ENCODE measurements at regions not wholly inside any gene's neighbourhood (a gene's known extent, or its start where the extent isn't known, plus 50 kb on each side); places are given as distances from the start of the nearest gene placed in this dataset.

DNA sequence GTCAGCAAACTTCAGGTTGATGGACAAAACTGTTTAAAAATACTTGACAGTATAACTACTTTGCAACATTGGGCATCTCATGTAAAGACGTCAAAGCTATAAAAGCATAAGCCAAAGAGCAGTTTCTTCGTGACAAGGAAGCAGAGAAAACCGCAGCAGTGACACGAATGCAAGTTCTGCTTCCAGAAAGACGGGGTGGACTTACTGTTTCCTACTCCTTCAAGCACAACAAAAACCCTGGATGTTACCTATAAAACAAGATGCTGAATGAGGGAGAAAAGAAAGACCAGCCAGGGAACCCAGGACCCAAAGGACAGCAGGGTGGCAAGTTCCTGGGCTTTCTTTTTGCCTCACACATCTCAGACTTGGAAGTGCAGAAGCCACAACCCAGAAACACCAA, 98.0 kb downstream of the DLL1 start:
- no peak for TF ChIP-seq RNF2 (IDR thresholded peaks at IDR 0.05; ENCODE audit: borderline replicate concordance, low read depth, low read length, missing control alignments, poor library complexity, severe bottlenecking)
- TF ChIP-seq YY1 (IDR thresholded peaks at IDR 0.05; ENCODE audit: low read depth, low read length) = no peak
- no peak for TF ChIP-seq POU5F1 (IDR thresholded peaks at IDR 0.05; ENCODE audit: low read depth, low read length)
- TF ChIP-seq SP2 (IDR thresholded peaks at IDR 0.05; ENCODE audit: low read length) = no peak
- TF ChIP-seq EGR1 (IDR thresholded peaks at IDR 0.05; ENCODE audit: borderline replicate concordance, low read depth, low read length) = no peak
- TF ChIP-seq MAFK (IDR thresholded peaks at IDR 0.05; ENCODE audit: low read depth, low read length) = no peak
- no peak for TF ChIP-seq USF2 (IDR thresholded peaks at IDR 0.05; ENCODE audit: low read length)
- TF ChIP-seq POLR2AphosphoS5 (IDR thresholded peaks at IDR 0.05; ENCODE audit: low read depth, low read length) = no peak
- TF ChIP-seq CHD2 (IDR thresholded peaks at IDR 0.05; ENCODE audit: low read length) = no peak
- ChIA-PET CTCF (ENCODE audit: partially characterized antibody) (no interaction called here), POLR2A (ENCODE audit: partially characterized antibody) (no interaction called here)
- Histone ChIP-seq H3K4me2 (ENCODE audit: insufficient read depth in 1 of 2, low read depth in 2 of 2, low read length in 2 of 2) (no peak overlapping the region), H4K5ac (ENCODE audit: insufficient read length, low read depth, low read length) (no peak overlapping the region), H2AFZ (ENCODE audit: low read length) (no peak overlapping the region), H4K91ac (replicated peaks; ENCODE audit: insufficient read length, low read length) (no peak overlapping the region), H3K27ac (ENCODE audit: low read depth, low read length) (no peak overlapping the region), H3K36me3 (ENCODE audit: control insufficient read depth in 2 of 4, insufficient read depth in 4 of 4, low read length in 3 of 4) (no peaks in the 10 kb centered on the region), H3K18ac (ENCODE audit: extremely low read depth, low read length) (no peak overlapping the region), H2BK20ac (ENCODE audit: low read length) (no peak overlapping the region), H3K4me1 (replicated peaks in 1 of 4; ENCODE audit: control insufficient read depth in 3 of 4, insufficient read depth in 4 of 4, low read length in 3 of 4) (no peaks in the 10 kb centered on the region), H2BK12ac (ENCODE audit: low read depth, low read length) (no peak overlapping the region), H3K79me2 (ENCODE audit: control insufficient read depth in 1 of 2, insufficient read depth in 2 of 2, low read length in 2 of 2) (no peaks in the 10 kb centered on the region), H3K56ac (replicated peaks; ENCODE audit: insufficient read length, low read depth, low read length) (no peak overlapping the region), H2BK5ac (ENCODE audit: low read depth, low read length) (no peak overlapping the region), H3K4me3 (ENCODE audit: extremely low read depth in 1 of 4, insufficient read depth in 2 of 4, low read depth in 3 of 4, low read length in 4 of 4) (no peak overlapping the region), H2AK5ac (ENCODE audit: low read depth, low read length) (no peak overlapping the region), H3K23ac (ENCODE audit: insufficient read length) (no peak overlapping the region), H3K23me2 (ENCODE audit: low read depth, low read length) (no peaks in the 10 kb centered on the region), H3K79me1 (ENCODE audit: low read depth, low read length) (no peaks in the 10 kb centered on the region), H3K4ac (replicated peaks; ENCODE audit: insufficient read length, low read depth, low read length) (no peak overlapping the region), H3K14ac (ENCODE audit: insufficient read length) (no peak overlapping the region), H3K9me3 (ENCODE audit: insufficient read depth in 2 of 2, low read depth in 1 of 2, low read length in 1 of 2) (peaks cover 0 to 14% of the 10 kb centered on the region in 2 experiments; a peak in 2 of 4 replicates), H4K8ac (ENCODE audit: extremely low read depth, insufficient read depth, low read length) (no peak overlapping the region), H3K27me3 (replicated peaks in 1 of 4; ENCODE audit: control insufficient read depth in 3 of 4, extremely low read depth in 1 of 4, insufficient read depth in 3 of 4, low read length in 3 of 4) (no peaks in the 10 kb centered on the region), H3K9ac (replicated peaks in 1 of 4; ENCODE audit: extremely low read depth in 1 of 4, low read depth in 3 of 4, low read length in 3 of 4) (no peak overlapping the region), H4K20me1 (replicated peaks in 1 of 2; ENCODE audit: control insufficient read depth in 1 of 2, insufficient read depth in 2 of 2, low read length in 2 of 2) (peaks cover 0 to 2% of the 10 kb centered on the region in 2 experiments), H2BK15ac (ENCODE audit: low read length) (no peak overlapping the region), H2BK120ac (replicated peaks; ENCODE audit: low read depth, low read length) (no peak overlapping the region)
- WGBS, 2 experiments (ENCODE audit: extremely low coverage in 1 of 2, insufficient coverage in 1 of 2, insufficient read length in 1 of 2, insufficient replicate concordance in 2 of 2, low coverage in 1 of 2, low lambda C conversion rate in 2 of 2, missing lambda C conversion rate in 1 of 2) = 92% methylated on average over 5 of the region's 5 CpGs; no CpG with 5 or more reads in 1 of the 2 experiments
- FAIRE-seq (no peak), DNase-seq (ENCODE audit: low read depth in 1 of 2, low spot score in 2 of 2) (no peak)

Data from H1 (cell line).